WTC11 (cell line): ENCODE measurements at regions not wholly inside any gene's neighbourhood (a gene's known extent, or its start where the extent isn't known, plus 50 kb on each side); places are given as distances from the start of the nearest gene placed in this dataset.

Source experiments
- AFF4 ChIP-seq: sonication (generic); formaldehyde crosslinking; IDR thresholded peaks from 2 replicates; pipeline ENCODE4 v1.8.1; 2023; ENCODE audit warnings: mild to moderate bottlenecking, missing genetic modification reagents, borderline replicate concordance
- ATF2 ChIP-seq: sonication (generic); formaldehyde crosslinking; IDR thresholded peaks from 2 replicates; pipeline ENCODE4 v1.8.1; 2022; ENCODE audit warnings: low read depth, missing genetic modification reagents, borderline replicate concordance
- E2F4 ChIP-seq: sonication (generic); formaldehyde crosslinking; IDR thresholded peaks from 2 replicates; pipeline ENCODE4 v1.8.1; 2022; ENCODE audit warnings: low read depth, mild to moderate bottlenecking, moderate library complexity, missing genetic modification reagents, borderline replicate concordance
- FOXJ3 ChIP-seq: sonication (generic); formaldehyde crosslinking; IDR thresholded peaks from 2 replicates; pipeline ENCODE4 v1.9.0; 2021; ENCODE audit warnings: missing genetic modification reagents, mild to moderate bottlenecking, borderline replicate concordance
- MLX ChIP-seq: sonication (generic); formaldehyde crosslinking; IDR thresholded peaks from 2 replicates; pipeline ENCODE4 v1.8.1; 2023; ENCODE audit warnings: mild to moderate bottlenecking, missing genetic modification reagents, moderate library complexity
- TCF7 ChIP-seq: sonication (generic); formaldehyde crosslinking; IDR thresholded peaks from 2 replicates; pipeline ENCODE4 v1.8.0; 2022; ENCODE audit warnings: mild to moderate bottlenecking, low read depth, missing genetic modification reagents, moderate library complexity
- TEAD1 ChIP-seq: sonication (generic); formaldehyde crosslinking; IDR thresholded peaks from 2 replicates; pipeline ENCODE4 v1.8.0; 2022; ENCODE audit warnings: mild to moderate bottlenecking, missing genetic modification reagents
- ZNF121 ChIP-seq: sonication (generic); formaldehyde crosslinking; IDR thresholded peaks from 2 replicates; pipeline ENCODE4 v1.8.0; 2023; ENCODE audit warnings: missing genetic modification reagents
- ZSCAN18 ChIP-seq: fragments of 250-450 bp; sonication (Bioruptor Pico); IDR thresholded peaks from 2 replicates; pipeline ENCODE4 v2.1.2; 2022; ENCODE audit warnings: mild to moderate bottlenecking, moderate library complexity

- TF ChIP-seq TCF7 (CRISPR knock-in tag) (no peak), E2F4 (CRISPR knock-in tag) (no peak), ZSCAN18 (CRISPR knock-in tag) (no peak), AFF4 (CRISPR knock-in tag) (no peak), ATF2 (CRISPR knock-in tag) (no peak), ZNF121 (no peak), MLX (CRISPR knock-in tag) (no peak), TEAD1 (CRISPR knock-in tag) (no peak), FOXJ3 (CRISPR knock-in tag) (no peak)
Observed at GRCh38 chr3:72022027-72022426, 237.1 kb upstream of the PROK2 start.
